ENCODE measurements at regions not wholly inside any gene's neighbourhood (a gene's known extent, or its start where the extent isn't known, plus 50 kb on each side); places are given as distances from the start of the nearest gene placed in this dataset.
"Not testable (repeated sequence)": the region's sequence is repeated elsewhere in the genome, so short reads cannot be mapped to it uniquely, and the experiment has no call there.

DNA sequence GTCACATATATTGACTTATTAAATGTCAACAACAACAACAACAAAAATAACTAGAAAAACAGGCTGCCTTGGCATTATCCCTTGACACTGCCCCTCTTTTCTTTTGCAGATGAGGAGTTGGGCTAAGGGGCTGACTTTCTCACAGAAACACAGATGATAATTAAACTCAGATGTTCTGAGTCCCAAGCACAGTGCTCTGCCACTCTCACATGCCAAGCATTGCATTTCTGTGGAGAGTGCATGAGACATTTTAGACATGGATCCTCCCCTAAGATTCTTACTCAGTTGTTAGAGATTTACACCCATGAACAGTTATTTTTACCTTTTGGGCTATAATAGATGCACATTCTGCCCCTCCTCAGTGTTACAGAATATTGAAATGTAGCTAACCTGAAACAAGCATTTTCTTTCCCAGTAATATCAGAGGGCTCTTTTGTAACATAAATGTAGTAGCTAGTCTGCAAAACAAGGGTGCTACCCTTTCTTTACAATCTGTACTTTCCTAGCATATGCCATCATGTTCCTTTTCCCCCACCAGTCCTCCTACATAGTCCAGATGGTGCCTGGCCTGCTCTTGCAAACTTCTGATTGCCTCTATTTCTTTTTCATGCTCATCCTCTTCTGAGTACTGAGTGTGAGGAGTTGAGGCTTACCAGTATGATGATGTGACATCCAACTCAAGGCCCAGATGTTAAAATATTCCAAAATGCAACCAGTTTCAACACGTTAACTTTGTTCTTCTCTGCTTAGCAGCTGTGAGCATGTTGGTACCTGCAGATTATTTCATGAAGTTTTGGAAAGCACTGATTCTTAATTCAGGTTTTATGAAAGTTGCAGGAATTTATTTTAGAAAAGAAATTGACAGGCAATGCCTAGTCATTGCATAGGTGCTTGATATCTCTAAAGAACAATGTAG lies 125.0 kb upstream of the ATP2B1 start:
- no peak for DNase-seq

DNA sequence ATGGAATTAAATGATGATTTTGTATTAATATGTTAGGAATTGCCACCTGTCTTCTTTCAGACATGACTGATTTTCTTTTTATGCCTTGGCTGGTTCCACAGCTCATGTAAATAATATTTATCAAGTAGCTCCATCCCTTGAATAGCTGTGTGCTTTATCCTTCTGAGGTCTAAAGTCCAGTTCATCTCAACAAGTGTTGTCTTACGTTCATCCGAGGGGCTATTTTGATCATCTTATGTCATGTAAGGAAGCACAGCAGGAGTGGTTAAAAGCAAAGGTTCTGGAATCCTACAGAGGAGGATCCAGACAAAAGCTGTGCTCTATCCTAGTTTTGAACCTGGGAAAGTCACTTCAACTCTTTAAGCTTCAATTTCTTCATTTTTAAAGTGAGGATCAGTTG lies 123.7 kb upstream of the ATP2B1 start:
- no peak for DNase-seq

DNA sequence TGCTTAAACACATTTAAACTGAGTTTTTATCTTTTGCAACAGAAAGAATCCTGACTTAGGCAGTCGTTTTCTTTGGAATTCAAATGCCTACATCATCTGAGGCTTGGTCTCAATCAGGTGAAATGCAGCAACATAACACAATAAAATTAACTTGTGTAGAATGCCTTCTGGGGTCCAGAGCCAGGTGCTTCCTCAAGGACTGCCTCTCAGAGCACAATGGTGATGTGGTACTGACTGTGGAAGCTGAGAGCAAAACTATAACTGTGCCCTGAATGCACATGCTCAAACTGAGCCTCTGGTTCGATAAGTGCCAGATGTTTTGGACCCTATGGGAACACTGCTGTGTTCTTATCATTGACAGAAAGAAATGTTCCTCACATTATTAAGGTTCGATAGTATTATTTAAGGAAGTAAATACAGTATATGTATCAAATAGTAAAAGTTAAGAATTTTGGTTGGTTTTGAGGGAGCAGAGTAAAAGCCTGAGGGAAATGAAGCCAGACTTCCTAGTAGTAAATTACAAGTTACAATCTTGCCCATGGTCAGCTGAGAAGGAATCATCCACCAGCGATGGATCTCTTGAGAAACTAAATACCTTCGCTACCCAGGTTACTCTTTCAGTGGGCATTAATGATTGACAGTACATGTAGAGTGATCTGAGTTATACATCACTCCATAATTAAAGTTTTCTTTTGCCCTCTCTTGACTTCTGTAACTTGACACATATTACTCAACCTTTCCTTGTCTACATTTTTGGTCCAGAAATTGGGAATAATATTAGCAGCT lies 122.9 kb upstream of the ATP2B1 start:
- DNase-seq: no peak

DNA sequence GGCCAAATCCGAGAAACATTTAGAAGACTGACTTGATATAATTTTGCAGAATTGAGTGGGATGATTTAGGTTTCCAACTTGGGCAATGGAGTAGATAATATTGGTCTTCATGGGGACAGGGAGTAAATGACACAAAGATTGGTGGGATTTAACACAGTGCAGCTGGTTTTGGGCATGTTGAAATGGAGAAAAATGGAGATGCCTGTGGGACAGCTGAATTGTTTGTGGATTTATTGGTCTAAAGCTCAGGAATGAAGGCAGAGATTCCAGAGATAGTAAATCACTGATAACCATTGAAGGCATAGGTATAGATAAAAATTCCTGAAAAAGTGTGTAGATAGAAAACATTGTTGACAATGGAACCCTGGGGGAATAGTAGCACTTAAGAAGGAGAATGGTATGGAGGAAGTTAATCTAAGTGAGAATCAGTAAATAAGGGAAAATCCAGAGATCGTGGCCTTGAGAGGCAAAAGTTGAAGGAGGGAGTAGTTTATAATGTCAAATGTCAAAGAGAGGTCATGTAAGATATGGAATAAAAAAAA lies 120.9 kb upstream of the ATP2B1 start:
- DNase-seq: no peak

DNA sequence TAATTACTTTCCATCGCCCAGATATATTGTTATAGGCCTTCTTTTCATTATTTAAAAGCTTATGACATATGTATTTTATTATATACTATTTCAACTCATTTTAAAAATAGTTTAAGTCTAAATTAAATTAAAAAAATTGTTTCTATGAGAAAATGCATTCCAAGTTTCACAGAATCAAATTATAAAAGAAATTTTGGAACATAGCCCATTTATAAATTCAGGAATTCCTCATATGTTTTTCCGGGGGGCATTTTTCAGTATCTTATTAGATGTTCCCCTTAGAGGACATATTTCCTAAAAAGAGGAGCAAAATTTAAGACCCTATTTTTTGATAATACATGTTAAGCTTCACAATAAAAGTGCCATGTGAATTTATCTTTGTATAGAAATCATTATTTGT lies 119.9 kb upstream of the ATP2B1 start:
- DNase-seq: no peak

DNA sequence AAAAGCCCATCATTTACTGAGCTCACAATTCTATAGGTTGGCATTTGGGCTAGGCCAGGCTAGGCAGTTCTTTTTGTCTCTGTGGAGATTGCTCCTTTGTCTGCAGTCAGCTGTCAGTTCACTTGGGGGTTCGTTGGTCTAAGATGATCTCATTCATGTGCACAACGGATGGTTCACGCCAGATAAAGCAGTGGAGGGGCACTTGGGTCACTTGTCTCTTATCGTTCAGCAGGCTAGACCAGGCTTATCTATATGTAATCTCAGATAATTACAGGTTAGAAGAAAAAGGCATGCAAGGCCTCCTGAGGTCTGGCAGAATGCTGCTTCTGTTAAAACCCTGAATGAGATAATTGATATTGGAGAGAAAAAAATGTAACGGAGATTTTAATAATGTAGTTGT lies 119.0 kb upstream of the ATP2B1 start:
- no peak for DNase-seq

DNA sequence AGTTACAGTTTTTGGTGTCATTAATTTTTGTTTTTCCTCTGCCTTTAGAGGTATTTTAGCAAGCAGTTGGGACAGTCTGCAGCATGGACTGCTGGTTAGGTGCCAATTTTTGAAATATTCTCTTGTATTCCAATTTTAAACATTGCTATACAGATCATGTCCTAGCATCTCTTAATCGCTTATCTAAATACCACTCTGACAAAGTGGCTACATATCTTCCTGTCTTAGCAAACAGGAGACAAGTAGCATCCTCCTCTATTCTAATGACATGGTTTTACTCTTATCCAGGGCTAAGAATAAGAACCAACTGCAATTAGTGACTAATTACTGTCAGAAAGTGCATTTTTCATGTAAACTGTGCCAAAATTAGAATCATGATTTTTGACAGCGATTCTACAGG lies 117.8 kb upstream of the ATP2B1 start:
- no peak for DNase-seq

DNA sequence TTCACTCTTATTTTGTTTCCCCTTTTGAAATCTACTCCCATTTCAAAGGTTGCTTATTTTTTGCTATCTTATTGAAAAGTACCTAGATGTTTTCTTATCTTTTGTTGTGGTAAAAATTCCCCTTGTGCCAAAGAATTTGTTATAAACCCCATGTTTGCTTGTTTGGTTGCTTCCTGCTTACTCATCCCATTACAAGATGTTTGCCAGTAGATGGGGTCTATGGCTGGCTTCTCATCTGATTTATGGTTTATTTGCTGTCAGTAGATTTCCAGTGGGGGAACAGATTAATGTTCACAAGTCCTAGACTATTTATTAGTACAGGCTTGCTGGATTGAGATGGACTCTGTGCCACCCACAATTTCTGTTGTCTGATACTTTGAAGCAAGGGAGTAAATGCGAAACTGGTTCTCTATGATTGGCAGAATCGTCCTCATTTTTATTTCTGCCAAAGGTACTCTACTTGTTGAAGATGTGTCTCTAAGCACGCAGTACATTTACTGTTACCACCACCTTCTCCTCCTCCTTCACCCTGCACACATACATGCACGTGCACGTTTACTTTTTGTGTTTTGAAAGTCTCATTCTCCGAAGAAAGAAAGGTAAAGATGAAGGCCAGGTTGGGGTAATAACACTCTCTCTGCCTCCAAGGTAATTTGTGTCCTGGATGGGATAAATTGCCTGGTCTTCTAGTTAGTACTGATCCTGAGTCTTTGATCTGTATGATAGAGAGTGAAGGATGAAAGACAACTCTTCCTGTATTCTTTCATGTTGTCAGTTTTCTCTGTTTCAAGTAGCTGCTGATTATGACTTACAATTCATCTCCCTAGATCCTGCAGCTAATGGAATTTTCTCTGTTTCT lies 117.2 kb upstream of the ATP2B1 start:
- DNase-seq: no peak

DNA sequence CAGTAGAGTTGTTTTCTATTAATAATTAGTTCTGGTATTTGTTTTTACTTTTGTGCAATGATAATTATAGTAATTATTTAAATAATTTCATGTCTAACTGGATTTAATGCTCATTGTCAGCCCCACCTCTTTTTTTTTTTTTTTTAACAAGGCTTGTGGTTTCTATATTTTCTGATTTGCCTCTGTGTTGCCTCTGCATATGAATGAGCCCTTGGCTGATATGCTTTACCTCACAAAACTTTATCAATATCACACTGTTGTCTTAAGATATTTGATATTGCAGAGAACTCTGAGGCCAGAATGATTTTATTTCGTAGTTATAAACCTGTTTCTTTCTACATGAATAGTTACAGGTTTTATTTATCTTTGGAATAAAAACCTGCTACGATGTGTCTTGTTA lies 116.2 kb upstream of the ATP2B1 start:
- DNase-seq: no peak

DNA sequence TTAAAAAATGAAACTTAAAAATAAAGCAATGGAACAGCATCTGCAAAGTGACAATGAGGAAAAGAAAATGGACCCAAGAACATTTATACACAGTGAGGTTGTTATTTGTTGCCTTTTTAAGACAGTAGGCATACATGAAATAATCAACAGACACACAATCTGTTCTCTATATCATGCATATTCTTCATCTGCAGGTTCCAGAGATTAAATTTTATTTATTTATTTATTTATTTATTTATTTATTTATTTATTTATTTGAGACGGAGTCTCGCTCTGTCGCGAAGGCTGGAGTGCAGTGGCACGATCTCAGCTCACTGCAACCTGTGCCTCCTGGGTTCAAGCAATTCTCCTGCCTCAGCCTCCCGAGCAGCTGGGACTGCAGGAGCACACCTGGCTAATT lies 114.4 kb upstream of the ATP2B1 start:
- DNase-seq: not testable (repeated sequence)

DNA sequence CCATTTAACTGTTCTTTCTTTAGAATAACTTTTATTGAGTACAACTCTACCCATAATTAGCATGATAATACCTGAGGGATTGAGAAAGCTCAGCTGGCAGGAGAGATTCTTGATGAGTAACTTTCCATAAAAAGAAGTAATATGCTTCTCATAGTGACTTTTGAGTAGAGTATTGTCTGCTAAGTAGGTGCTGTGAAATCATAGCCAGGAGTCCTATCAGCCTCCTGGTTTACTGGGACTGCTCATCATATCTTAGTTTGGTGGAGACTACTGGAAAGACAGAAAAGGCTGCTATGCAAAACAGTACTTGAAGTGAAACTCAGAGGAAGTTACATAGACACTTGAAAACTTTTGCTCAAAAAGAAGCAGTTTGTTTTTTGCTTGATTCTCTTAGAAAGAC lies 113.3 kb upstream of the ATP2B1 start:
- no peak for DNase-seq

DNA sequence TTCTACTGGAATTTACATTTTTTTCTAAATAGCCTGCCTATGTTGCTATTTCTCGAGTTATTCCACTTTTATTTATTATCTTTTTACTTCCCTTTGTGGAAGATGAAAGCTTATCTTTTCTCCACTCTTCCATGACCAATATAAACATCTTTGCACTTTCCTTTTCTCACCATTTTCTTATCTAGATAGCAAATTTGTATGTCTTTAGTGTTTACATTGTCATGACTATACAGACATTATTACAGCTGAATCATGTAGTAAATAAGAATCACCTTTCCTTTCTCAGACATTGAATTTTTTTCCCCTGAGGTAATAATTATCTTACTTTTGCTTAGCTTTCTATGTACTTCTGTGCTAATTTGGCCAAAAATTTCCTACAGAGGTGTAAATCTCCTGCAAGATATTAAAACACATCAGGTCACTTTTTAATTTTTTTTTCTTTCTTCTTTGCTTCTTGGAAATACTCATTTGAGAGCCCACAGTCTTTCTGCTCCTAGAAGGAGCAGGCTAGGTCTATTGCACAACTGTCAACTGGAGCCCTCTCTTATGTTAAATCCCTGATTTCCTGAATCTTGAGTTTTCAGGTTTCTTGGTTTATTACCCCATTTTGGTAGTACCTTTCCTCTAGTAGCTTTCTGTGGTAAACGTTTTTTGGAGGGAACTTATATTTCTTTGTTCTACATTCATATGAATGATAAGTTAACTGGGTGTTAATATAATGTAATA lies 109.0 kb upstream of the ATP2B1 start:
- no peak for DNase-seq

DNA sequence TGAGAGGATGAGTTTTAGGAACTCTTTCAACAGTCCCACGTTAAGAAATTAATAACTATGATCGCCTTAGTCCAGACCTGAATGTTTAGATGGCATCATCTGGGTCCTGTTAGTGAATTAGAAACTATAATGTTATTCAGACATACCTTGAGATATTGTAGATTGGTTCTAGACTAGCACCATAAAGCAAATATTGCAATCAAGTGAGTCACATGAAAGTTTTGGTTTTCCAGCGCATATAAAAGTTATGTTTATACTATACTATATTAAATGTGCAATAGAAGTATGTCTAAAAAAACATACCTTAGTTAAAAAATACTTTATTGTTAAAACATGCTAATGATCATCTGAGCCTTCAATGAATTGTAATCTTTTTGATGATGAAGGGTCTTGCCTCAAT lies 106.6 kb upstream of the ATP2B1 start:
- DNase-seq: no peak

DNA sequence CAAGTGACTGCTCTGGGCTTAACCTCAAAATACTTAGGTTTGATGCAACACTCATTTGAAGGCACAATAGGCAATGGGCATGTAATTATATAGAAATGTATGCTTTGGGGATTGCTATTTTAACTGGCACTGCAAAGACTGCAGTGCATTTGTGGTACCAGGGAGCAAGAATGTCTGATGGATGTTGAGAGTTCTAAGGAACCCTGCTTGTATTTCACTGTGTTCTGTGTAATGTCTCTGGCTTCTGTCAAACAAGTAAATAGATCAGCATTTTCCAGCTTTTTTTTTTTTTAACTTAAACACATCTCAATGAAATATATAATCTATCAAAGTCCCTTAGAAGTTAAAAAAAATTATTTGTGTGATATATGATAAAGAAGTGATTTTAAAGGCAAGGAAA lies 94.8 kb upstream of the ATP2B1 start:
- DNase-seq: no peak

DNA sequence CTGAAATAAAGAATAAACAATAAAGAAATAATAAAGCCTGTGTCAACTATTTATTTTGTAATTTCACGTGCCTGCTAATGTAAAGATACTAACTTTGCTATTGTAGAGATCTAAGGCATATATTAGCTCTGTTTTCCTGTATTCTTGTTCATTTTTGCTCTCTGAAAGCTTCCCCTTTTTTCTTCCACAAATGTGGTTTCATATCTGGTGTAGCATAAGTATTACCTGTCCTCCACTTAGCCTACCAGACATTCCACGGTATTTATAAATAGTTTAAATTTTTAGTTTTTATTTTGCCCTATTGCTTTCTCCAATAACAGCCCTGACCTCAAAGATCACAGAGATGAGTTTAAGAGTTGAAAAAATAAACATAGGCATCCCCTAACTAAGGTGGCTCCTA lies 92.6 kb upstream of the ATP2B1 start:
- DNase-seq: no peak

DNA sequence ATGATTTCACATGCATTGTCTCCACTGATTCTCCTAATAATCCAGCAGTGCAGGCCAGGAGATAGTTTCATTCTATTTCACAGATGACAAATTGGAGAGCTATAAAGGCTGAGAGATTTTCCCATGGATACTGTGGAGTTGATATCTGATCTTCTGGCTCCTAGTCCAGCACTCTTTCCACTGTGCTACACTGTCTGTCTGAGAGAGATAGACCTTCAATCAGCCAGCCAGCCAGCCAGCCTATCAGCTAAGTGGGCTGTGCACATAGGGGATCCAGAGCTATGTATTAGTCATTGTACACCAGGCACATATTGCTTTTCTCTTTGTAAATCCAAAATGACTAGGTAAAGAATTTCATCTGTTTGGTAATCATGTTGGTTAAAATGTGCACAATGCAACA lies 91.8 kb upstream of the ATP2B1 start:
- no peak for DNase-seq

DNA sequence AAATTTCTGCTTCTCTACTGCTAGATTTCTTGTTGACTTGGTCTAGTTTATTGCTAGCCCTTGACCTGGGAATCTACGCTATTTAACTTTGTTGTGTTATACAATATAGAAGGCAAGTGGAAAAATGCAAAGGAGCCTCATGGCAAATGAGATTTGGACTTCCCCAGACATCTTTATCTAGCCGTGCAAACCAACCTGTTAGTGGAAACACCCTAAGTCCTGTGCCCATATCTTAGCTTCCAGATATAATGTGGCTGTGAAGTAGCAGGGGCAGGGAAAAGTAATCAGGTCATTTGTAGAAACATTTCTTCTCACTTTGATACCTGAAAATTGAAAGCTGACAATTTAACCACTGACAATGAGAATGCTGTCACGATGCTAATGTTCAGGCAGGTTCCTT lies 90.7 kb upstream of the ATP2B1 start:
- no peak for DNase-seq

DNA sequence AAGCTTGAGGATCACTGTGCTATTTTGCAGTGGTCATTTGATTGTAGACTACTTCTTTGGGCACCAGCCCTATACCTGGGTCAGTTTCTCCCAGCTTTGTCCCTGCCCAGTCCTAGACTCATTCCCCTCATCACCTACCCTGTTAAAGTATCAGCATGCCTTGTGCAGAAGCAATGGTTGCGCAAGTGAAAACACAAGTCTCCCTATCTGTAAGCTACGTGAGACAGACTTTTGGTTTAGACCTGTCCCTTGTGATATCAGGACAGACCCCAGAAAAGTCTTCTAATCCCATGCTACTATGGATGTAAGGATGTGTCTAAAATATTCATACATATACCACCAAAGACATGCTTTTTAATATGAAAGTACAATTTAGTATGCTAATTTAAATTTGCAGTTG lies 88.8 kb upstream of the ATP2B1 start:
- DNase-seq: no peak

DNA sequence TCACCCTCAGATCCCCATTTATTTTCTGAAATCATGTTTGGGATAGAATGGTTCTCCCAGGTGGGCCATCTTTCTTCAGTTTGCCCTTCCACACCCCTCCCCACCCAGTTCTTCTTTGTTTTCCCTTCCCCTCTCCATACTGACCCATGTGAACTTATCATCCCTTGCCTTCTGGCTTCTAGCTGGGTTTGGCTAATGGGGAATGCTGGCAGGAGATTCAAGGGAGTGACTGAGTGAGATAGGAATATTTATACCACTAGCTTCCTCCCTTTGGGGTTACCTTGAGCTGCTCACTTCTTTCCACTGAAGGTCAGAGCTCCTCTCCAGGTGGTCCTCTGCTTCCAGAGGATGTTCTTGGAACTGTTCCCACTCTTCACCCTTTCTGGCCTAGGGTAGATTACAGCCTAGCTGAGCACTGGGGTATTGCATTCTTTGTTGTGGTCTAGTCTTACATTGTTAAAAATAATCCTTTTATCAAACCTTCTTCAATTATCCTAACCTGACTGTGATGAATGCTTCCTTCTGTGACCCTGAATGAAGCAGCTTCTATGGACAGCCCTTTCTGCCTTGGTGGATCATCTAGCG lies 88.3 kb upstream of the ATP2B1 start:
- no peak for DNase-seq

DNA sequence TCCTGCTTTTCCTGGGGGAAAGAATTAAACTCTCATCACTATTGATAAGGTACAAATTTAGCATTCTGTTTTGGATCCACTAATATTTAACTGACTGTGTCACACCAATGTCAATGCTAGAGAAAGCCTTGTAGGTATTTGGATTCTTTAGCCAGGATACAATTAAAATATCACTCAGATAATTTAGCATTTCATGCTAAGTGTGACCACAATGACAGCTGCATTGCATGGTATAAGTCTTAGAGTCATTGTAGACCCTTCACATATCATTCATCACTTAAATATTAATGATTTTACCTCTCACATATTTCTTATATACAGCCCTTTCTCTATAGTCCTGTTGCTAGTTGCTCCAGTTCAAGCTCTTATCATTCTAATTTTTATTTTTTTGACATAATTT lies 85.3 kb upstream of the ATP2B1 start:
- DNase-seq: no peak

DNA sequence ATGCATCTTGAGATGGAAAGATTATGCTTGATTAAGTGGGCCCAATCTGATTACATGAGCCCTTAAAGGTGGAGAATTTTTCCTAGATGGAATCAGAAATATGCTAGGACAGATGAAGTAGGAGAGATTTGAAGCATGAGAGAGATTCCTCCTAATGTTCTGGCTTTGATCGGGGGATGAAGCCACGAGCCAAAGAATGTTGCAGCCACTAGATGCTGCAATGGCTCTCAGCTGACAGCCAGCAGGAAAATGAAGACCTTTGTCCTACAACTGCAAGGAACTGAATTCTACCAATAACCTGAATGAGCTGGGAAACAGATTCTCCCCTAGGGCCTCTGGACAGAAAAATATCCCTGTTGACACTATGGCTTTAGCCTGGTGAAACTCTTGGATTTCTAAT lies 82.6 kb upstream of the ATP2B1 start:
- DNase-seq: no peak

DNA sequence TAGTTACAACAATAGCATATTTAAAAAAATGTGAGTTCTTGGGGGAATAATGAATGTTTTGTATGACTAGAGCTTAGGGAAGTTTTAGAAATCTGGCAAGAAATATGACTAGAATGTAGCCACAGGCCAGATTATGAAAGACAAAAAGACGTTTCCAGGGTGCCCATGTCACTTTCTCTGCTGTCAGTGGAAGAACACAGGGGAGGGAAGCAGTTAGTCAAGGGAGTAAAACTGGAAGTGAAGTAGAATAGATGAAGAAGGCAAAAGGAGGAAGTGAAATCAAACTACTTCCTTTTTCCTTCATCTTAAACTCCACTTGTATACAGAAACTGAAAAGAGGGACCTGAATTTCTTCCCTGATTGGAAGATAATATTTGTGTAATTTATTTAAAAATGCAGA lies 81.2 kb upstream of the ATP2B1 start:
- DNase-seq: no peak
